T47D (cell line): ENCODE measurements at regions not wholly inside any gene's neighbourhood (a gene's known extent, or its start where the extent isn't known, plus 50 kb on each side); places are given as distances from the start of the nearest gene placed in this dataset.

ENCODE experiments used
- DNase-seq, 2 experiments: peaks; one replicate each; pipeline versions ENCODE4 v3.0.0 to v3.0.0-alpha.2; 2011 to 2012; ENCODE audit warnings: low read depth in 1 of 2, low spot score in 1 of 2
- JUND ChIP-seq: IDR thresholded peaks from 2 replicates; pipeline ENCODE4 v1.6.1; 2012; ENCODE audit warnings: low read depth
- in situ Hi-C: cut with HindIII; loops from 2 replicates; pipeline ENCODE4 v1.10.0; 2016; ENCODE audit warnings: low sequenced_read_pairs, low pct_unique_long_range_greater_than_20kb

DNA sequence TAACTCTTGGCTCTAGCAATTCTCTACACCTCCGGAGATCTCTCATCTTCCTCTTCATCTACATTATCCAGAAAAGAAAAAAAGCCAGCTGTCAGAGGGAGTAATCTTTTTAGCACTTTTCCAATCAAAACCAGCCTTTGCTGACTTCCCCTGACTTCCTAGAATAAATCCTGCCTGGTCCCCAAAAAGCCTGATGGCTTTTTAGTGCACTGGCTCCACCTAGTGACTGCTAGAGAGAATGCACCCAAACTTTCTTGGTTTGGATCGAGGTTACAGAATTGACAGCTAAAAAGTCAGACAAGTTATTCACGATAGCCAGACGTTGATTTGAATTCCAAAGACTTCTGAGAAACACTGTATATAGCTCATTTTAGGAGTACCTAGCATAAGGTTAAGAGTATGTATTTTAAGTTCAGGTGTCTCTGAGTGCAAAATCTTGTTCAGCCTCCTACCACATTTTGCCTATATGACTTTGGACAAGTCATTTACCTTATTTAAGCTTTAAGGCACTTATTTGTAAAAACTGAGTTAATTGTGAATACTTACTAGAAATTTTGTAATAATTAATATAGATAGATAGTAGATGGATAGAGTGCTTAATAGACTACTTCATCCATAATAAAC is 185.7 kb upstream of the GRIN2B start:
- TF ChIP-seq JUND: no peak
- peak; percentile 14 to 36 for DNase-seq
- in situ Hi-C loops: no loop called here

- in situ Hi-C loops: no loop called here
- no peak for TF ChIP-seq JUND
- DNase-seq: no peak
These were observed 187.9 kb upstream of the GRIN2B start for GRCh38 chr12:14169281-14169680.

GRCh38 chr12:14171106-14171505 is 189.7 kb upstream of the GRIN2B start:
- DNase-seq: no peak
- TF ChIP-seq JUND: no peak
- in situ Hi-C loops: no loop called here

GRCh38 chr12:14175206-14175605 is 190.3 kb upstream of the ATF7IP start:
- in situ Hi-C loops: no loop called here
- no peak for TF ChIP-seq JUND
- no peak for DNase-seq

DNA sequence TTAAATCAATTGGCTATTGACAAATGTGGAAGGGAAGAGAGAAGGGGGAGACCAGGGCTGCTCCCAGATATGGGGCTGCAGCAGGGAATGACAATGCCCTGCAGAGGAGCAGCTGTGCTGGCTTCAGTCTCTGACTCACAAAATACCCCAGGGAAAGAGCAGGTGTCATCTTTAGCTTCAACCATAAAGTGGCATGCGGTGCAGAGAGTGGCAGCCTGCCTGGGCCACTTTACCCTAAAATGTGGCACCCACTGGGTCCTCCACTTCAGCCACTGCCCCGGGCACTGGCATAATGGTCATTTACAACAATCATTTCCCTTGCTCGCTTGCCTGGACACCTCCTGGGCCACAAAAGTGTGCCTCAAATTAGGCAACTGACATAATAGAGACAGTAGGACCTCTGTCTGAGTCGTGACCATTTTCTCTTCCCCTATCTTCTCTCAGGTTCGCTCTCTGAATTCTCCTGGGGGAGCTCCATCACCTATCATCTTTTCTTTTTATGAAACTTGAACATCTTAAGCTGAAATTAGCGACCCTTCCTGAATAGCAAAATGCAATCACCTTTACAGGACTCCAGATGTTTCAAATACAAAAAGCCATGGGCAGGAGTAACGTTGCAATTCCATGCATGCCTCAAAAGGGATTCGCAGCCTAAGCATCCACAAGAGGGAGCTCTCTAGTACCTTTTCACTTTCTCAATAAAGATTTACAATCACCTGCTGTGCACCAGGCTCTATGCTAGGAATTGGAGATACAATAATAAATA is 179.9 kb upstream of the ATF7IP start:
- no peak for TF ChIP-seq JUND
- DNase-seq: peak; percentile 17 to 58
- in situ Hi-C loops: no loop called here

DNA sequence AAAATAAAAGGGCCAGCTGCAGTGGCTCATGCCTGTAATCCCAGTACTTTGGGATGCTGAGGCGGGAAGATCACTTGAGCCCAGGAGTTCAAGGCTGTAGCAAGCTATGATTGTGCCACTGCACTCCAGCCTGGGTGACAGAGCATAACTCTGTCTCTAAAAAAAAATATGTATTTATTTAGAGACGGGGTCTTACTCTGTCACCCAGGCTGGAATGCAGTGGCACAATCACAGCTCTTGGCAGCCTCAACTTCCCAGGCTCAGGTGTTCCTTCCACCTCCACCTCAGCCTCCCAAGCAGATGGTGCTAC is 179.3 kb upstream of the ATF7IP start:
- no peak for DNase-seq
- TF ChIP-seq JUND: no peak
- in situ Hi-C loops: no loop called here

DNA sequence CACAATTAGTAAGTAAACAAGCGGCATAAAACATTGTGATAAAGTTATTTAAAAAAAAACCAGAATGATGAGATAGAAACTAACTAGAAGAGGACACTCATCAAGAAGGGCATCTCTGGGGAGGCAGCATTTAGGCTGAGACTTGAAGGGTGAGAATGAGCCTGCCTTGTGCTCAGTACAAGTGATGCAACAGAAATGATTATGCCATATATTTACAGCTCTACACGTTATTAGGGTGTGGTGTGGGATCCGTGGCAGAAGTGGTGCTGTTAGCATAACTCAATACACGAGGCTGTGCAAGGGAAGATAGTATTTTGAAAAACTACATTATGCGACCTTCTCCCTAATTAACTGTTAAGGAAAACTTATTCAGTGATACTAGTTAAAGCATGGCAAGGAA is 178.5 kb upstream of the ATF7IP start:
- in situ Hi-C loops: no loop called here
- no peak for TF ChIP-seq JUND

DNA sequence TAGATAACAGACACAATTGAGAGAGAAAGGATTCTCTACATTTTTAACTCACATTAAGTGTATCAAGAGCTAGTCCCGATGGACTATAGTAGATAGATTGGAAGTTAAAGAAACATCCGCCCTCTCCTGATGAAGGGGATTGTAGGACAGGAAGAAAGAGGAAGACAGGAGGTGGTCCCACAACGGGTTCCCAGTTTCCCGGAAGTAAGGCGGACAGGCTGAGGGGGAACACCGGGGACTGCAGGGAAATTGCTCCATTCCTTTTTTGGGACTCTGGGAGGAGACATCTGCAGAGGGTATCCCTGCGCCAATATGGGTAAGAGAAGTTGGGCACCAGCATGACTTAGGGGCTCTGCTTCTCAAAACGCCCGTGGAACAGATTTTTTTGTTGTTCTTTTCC is 177.5 kb upstream of the ATF7IP start:
- no peak for TF ChIP-seq JUND
- in situ Hi-C loops: no loop called here
- DNase-seq: no peak

More for the DNA sequence above, 178.5 kb upstream of the ATF7IP start:
- DNase-seq: no peak

DNA sequence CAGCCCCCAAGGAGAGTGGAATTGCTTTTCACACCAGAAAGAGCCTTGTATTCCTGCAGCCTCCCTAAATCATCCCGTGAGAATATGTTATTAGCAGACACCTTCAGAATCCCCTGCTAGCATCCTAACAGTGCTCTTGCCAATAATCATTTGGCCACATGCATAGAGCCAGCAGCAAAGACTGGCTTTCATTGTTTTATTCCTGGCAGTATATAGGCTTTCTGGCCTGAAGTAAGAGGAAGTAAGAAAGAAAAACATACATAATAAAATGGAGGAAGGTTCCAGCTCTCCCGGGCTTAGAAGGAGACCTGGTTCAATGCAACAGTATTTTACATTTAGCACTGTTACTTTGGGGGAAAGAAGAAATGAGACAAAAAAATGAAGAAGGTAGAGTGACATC is 176.7 kb upstream of the ATF7IP start:
- no peak for DNase-seq
- in situ Hi-C loops: no loop called here
- no peak for TF ChIP-seq JUND

- TF ChIP-seq JUND: no peak
- no peak for DNase-seq
- in situ Hi-C loops: no loop called here
These were observed 174.8 kb upstream of the ATF7IP start for GRCh38 chr12:14190694-14191093.

DNA sequence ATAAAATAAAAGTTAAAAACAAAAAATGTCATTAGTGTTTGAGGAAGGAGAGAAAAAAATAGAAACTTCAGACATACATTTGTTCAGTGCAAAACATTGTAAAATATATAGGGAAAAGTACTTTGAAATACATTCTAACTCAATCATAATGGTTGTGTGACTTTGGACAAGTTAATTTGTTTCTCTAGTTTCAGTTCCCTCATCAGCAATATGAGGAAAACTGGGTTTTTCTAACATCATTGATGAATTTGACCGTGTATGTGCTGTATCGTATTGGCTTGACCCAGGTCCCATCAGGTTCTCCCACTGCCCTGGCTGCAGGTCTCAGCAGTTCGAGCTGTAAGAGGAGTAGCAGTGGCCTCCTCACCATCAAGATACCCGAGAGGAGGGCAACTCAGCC is 173.9 kb upstream of the ATF7IP start:
- DNase-seq: no peak
- no peak for TF ChIP-seq JUND
- in situ Hi-C loops: no loop called here

GRCh38 chr12:14193639-14194038 is 171.8 kb upstream of the ATF7IP start:
- in situ Hi-C loops: no loop called here
- DNase-seq: no peak
- TF ChIP-seq JUND: no peak

- in situ Hi-C loops: no loop called here
- no peak for DNase-seq
- TF ChIP-seq JUND: no peak
These were observed 170.9 kb upstream of the ATF7IP start for GRCh38 chr12:14194572-14194971.

DNA sequence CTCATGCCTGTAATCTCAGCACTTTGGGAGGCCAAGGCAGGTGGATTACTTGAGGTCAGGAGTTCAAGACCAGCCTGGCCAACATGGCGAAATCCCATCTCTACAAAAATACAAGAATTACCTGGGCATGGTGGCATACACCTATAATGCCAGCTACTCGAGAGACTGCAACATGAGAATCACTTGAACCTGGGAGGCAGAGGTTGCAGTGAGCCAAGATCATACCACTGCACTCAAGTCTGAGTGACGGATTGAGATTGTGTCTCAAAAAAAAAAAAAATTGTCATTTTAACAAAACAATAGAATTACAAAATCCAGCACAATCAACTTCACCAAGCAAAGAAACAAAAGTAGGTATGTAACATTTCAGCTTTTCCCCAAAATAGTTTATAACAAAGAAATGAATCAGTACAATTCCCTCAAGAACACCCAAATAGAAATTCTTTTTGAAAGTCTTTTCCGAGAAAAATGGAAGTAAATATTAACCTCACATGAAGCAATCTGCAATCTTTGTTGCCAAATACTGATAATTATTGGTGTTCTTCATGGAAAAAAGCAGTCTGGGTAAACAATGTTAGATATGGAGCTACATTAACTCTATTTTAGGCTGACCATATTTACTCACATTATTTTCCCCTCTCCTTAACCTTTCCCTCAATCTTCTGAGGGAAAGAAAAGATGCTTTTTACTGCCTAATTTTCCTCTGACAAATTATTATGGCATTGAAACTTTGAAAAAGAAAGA is 165.9 kb upstream of the ATF7IP start:
- DNase-seq: no peak
- in situ Hi-C loops: no loop called here
- no peak for TF ChIP-seq JUND
